Cardiac fibroblast (primary cell): ENCODE measurements at regions not wholly inside any gene's neighbourhood (a gene's known extent, or its start where the extent isn't known, plus 50 kb on each side); places are given as distances from the start of the nearest gene placed in this dataset.

Experiments
- DNase-seq, 2 donors: peaks; one replicate each; pipeline versions ENCODE4 v3.0.0 to v3.0.0-alpha.2; 2010; ENCODE audit warnings: low read depth in 2 of 2
- H3K4me3 ChIP-seq, 2 donors: replicated peaks in 1 of 2; 1 replicate in 1 of 2; 2 replicates in 1 of 2; pipeline ENCODE4 v1.5.1; 2011; ENCODE audit warnings: low read depth in 2 of 2, low read length in 2 of 2, mild to moderate bottlenecking in 2 of 2, moderate library complexity in 1 of 2
- TF ChIP-seq, protein P1 (sequence below): IDR thresholded peaks from one replicate; pipeline ENCODE4 v1.5.1; 2011; ENCODE audit warnings: low read depth, mild to moderate bottlenecking, low read length, inconsistent platforms

DNA sequence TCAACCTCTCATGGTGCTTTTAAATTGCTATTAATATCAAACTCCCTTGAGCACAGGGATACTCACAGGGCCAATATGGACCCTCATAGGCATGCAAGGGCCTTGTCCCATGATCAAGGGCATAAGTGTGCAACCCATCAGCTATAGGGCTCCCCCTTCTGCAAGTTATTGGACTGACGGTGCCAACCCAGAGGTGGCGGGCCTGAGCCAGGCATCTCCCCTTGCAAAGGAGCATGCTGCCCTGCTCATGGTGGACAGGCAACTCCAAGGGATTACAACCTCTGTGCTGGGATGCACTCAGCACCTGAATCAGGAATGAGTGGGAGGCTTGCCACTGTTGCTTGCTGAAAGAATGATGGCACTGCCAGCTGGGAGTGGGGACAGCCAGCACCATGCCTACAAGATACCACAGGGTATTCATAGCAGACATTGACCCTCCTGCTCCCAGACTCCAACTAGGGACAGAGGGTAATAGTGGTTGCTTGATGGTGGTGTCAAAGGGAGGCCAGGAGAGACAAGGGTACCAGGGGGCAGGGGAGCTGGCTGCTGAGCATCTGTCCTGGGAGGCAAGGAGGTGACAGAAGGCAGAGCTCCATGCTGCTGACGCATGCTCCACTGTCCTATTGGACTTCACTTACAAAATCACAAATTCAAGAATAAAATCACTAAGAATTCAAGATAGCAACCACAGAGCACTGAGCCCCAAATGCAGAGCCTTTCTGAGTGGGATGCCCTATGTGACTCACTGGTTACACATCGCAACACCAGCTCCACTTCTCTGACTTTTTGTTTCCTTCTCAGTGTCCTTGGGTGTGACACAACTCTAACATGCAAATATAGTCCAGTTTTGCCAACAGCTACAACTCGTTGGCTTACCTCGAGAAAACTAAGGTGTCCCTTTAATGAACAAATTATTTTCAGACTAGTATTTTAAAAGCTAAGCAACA is 157.1 kb upstream of the CCDC150 start:
- TF ChIP-seq, protein P1, sequence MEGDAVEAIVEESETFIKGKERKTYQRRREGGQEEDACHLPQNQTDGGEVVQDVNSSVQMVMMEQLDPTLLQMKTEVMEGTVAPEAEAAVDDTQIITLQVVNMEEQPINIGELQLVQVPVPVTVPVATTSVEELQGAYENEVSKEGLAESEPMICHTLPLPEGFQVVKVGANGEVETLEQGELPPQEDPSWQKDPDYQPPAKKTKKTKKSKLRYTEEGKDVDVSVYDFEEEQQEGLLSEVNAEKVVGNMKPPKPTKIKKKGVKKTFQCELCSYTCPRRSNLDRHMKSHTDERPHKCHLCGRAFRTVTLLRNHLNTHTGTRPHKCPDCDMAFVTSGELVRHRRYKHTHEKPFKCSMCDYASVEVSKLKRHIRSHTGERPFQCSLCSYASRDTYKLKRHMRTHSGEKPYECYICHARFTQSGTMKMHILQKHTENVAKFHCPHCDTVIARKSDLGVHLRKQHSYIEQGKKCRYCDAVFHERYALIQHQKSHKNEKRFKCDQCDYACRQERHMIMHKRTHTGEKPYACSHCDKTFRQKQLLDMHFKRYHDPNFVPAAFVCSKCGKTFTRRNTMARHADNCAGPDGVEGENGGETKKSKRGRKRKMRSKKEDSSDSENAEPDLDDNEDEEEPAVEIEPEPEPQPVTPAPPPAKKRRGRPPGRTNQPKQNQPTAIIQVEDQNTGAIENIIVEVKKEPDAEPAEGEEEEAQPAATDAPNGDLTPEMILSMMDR: no peak
- peak; percentile 13 to 82 for DNase-seq
- H3K4me3 ChIP-seq: no peak overlapping the region

DNA sequence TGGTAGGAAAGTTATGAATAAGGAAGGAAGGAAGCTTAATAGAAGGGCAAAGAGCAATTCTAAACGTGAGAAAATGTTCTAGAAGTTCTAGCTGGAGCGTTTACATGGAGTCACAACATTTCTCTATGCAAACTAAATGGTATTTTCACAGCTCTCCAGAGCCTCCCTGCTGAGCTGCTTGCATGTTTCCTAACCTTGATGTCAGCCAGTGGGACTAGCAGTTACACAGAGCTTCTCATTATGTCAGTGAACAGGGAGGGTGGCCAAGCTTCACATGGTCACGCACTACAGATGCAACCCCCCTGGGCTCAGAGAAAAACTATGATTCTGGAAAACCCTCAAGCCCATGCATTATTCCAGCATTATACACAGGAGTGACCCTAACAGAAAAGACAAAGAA is 153.4 kb upstream of the CCDC150 start:
- H3K4me3 ChIP-seq: no peak overlapping the region
- DNase-seq: no peak
- TF ChIP-seq, protein P1: no peak

DNA sequence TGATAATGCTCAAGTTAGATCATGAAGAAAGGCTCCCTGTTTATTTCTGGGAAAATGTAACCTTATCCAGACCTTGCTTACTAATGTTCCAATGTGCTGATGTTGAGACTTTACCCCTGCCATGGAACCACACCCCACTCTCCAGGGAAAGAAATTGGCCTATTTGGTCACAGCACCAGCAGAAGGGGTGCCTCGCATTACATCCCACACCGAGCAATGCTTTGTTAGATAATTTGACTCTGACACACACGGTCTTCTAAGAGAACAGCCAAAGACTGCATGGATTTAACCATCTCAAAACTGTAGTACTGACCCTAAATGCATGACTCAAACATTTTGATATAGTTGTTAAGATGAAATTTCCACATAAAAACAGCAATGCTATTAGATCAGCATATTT is 152.1 kb upstream of the CCDC150 start:
- peak in 1 of 2 donors; percentile 41 for DNase-seq
- no peak overlapping the region for H3K4me3 ChIP-seq
- TF ChIP-seq, protein P1: no peak

DNA sequence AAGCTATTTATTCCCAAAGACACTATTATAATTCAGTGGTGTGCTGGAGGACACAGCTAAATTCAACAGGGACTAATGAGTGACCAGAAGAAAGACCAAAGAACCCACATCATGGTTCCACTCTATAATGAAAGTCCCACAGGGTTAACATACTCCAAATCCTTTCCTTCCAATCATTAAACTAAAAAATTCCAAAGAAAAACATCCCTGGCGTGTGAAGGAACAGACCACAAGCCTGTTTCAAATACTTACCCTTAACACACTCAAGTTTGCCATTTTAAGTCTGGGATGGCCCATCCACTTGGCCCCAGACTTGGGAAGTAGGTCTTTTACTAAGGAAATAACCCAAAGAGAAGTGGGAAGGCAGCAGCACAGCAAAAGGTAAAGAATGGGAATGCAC is 150.1 kb upstream of the CCDC150 start:
- H3K4me3 ChIP-seq: no peak overlapping the region
- TF ChIP-seq, protein P1: no peak
- no peak for DNase-seq

DNA sequence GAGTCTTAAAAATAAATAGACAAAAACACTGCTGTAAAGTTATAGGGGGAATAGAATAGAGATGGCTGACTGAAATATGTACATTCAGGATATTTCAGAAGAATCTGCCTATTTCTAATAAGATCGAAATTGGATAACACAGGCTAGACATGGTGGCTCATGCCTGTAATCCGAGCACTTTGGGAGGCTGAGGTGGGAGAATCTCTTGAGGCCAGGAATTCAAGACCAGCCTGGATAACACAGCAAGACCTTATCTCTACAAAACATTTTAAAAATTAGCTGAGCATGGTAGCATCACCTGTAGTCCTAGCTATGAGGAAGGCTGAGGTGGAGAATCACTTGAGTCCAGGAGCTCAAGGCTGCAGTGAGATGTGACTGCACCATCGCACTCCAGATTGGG is 146.6 kb upstream of the CCDC150 start:
- H3K4me3 ChIP-seq: no peak overlapping the region
- DNase-seq: no peak
- TF ChIP-seq, protein P1: no peak

DNA sequence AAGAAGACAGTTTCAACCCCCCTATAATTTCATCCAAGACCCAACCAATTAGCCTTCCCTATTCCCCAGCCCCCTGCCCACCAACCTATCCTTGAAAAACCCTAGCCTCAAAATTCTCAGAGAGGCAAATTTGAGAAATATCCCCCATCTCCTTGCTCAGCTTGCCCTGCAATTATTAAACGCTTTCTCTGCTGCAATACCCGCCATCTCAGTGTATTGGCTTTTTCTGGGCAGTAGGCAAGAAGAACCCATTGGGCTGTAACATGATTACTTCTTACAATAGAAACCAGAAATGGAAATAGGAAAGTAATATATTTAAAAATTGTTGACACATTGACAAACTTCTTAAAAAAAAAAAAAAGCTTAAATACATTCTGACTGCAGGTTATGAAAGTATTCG is 140.6 kb upstream of the CCDC150 start:
- TF ChIP-seq, protein P1: no peak
- no peak for DNase-seq
- no peak overlapping the region for H3K4me3 ChIP-seq

DNA sequence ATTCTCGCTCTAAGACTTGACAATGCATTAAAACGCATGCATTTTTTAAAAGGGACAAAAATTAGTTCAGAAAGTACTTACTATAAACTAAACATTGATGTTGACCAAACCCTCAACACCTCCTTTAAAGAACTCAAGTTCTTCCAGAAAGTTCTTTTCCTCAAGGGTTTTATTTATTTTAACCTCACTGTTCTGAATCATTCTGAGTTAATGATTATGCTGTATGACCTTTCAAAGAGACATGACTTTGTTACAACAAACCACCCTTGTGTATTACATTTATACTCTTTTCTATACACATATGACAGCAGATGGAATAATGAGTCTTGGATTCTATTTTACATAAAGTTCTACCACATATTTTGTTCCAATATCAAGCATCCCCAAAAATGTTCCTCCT is 139.8 kb upstream of the CCDC150 start:
- DNase-seq: no peak
- H3K4me3 ChIP-seq: no peak overlapping the region
- TF ChIP-seq, protein P1: no peak
